C4-2B (cell line): ENCODE measurements at regions not wholly inside any gene's neighbourhood (a gene's known extent, or its start where the extent isn't known, plus 50 kb on each side); places are given as distances from the start of the nearest gene placed in this dataset.

Source experiments
- H3K27ac ChIP-seq: fragments of 450-650 bp; 2 replicates; pipeline ENCODE4 v1.5.1; 2017
- ZFX ChIP-seq: fragments of 450-650 bp; IDR thresholded peaks from 2 replicates; pipeline ENCODE4 v1.6.1; 2017
- TF ChIP-seq, protein P1 (sequence below): fragments of 450-650 bp; conservative IDR thresholded peaks from 2 replicates; pipeline ENCODE4 v1.5.1; 2017; ENCODE audit warnings: mild to moderate bottlenecking

DNA sequence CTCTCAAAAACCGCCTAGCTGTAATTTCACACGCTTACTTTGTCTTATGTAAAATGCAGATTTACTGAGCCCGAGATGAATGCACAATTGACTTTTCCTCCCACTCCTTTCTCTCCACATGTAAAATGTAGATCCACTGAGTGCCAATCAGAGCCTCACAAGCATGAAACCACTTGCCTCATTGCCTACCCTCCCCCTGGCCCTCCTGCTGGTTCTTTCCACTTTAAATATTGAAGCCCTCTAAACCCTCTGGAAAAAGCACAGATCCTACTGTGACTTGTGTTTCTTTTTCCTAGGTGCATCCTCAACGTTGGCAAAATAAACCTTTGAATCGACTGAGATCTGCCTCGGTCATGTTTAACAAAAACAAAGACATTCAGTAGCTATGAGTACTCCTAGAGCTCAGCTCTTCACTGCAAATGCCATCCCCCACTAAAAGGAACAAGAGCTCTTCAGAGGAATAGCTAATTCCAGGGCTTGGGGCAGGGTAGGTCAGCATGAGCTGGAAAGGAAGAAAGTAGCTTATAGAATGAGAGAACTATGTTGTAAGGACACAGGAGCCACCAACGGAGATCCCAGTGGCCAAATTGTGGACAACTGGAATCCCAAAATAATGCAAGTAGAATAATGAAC, 365.5 kb upstream of the RUNX1 start:
- no peak for TF ChIP-seq ZFX
- TF ChIP-seq, protein P1, sequence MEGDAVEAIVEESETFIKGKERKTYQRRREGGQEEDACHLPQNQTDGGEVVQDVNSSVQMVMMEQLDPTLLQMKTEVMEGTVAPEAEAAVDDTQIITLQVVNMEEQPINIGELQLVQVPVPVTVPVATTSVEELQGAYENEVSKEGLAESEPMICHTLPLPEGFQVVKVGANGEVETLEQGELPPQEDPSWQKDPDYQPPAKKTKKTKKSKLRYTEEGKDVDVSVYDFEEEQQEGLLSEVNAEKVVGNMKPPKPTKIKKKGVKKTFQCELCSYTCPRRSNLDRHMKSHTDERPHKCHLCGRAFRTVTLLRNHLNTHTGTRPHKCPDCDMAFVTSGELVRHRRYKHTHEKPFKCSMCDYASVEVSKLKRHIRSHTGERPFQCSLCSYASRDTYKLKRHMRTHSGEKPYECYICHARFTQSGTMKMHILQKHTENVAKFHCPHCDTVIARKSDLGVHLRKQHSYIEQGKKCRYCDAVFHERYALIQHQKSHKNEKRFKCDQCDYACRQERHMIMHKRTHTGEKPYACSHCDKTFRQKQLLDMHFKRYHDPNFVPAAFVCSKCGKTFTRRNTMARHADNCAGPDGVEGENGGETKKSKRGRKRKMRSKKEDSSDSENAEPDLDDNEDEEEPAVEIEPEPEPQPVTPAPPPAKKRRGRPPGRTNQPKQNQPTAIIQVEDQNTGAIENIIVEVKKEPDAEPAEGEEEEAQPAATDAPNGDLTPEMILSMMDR: no peak

DNA sequence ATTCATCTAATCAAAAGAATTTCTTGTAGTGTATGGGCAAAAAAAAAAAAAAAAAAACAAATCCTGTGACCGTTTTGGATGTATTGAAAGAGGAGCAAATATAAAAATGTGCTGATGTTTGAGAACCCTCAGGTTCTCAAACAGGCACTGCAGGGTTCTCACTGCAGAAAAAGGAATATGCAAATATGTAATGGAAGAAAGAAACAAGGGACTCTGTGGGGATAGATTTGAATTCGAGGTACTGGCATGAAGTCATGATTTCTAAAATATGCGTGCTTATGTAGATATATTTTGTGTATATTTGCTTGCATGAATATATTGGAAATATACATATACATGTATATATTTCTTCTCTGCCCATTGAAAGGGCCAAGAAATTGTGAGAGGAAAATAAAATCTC, 365.0 kb upstream of the RUNX1 start:
- no peak for TF ChIP-seq ZFX
- TF ChIP-seq, protein P1: no peak
- no peak overlapping the region for H3K27ac ChIP-seq

More for the DNA sequence above, 365.5 kb upstream of the RUNX1 start:
- H3K27ac ChIP-seq: no peak overlapping the region

DNA sequence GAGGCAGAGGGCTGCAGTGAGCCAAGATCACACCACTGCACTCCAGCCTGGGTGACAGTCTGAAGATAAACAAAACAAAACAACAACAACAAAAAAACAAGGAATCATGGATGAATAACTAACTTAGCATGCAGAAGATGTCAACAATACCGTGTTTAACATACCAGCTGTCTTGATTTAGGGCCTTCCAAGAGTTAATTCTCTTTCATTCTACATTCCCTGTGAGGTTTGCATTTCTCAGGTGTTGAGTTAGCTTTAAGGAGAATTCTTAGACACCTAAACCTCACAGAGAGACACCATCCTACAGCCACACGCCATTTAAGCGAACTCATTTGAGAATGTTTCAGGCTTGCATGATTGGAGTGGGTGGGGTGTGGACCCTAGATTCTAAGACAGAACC, 363.1 kb upstream of the RUNX1 start:
- no peak for TF ChIP-seq ZFX
- TF ChIP-seq, protein P1: no peak
- no peak overlapping the region for H3K27ac ChIP-seq

DNA sequence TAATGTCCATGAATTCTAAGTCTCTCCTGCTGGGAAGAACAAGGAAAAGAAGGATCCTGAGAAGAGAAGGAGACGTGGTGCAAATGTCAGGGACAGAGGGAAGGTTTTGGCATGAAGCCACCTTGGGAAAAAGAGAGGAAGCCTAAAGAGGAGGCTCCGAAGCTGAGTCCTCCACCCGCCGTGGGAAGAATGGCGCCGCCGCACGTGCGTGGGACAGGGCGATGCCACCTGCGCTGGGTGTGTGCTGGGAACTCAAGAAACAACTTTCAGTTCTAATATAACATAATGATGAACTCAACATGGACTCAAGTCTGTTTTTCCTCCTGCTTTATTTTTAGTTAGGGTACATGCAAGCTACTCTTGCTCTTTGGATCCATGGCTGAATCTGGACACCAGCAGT, 362.3 kb upstream of the RUNX1 start:
- no peak for TF ChIP-seq ZFX
- TF ChIP-seq, protein P1: no peak
- H3K27ac ChIP-seq: no peak overlapping the region

DNA sequence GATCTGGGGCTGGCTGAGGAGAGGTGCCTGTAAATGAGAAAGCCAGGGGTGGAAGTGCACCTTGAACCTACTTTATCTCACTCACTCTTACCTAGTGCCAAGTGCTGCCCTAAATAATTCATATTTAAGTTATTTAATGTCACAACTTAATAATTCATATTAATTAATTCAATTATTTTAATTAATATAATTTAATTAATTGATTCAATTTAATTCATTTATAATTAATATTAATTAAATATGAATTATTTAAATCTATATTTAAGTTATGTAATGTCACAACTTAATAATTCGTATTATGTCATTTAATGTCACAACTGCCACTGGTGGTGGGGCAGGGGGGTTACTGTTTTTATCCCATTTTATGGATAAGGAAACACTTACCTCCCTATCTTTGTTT, 361.6 kb upstream of the RUNX1 start:
- no peak overlapping the region for H3K27ac ChIP-seq
- TF ChIP-seq ZFX: no peak
- TF ChIP-seq, protein P1: no peak

DNA sequence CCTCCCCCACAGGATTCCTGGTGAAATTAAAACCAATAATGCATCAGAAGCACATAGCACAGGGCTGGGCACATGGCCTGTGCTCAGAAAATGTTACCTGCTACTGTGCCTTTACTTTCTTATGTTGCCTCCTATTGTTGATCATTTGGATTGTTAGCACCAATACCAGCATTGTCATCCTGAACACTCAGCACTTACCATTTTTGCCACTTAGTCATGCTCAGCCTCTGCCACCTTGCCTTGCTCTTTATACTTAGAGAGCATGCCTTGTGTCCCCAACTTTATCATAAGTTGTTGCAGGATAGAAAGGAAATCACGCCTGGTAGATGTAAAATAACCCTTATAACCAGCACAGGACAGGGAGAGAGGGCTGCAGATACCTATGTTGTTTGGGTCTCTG, 361.0 kb upstream of the RUNX1 start:
- H3K27ac ChIP-seq: no peak overlapping the region
- TF ChIP-seq, protein P1: no peak
- no peak for TF ChIP-seq ZFX

DNA sequence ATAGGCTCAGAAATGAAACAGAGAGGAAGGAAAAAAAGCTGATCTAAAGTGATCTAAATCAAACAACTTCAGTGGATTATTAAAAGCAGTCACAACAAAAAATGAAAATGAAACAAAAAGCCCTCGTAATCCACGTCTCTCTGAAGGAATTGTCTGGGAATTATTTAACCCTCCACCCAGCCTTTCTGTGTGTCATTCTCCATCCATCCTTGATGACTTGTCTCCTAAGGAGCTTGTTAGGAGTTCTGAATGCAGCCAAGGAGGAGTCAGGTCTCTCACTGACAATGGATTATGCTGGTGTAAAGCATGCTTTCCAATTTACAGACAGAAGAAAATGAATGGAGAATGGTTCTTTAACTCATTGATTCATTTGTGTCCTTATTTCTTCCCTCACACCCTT, 359.3 kb upstream of the RUNX1 start:
- TF ChIP-seq, protein P1: no peak
- no peak for TF ChIP-seq ZFX
- H3K27ac ChIP-seq: no peak overlapping the region
